GM21529 (cell line): ENCODE measurements at regions not wholly inside any gene's neighbourhood (a gene's known extent, or its start where the extent isn't known, plus 50 kb on each side); places are given as distances from the start of the nearest gene placed in this dataset.

ENCODE experiments used
- ATAC-seq: cut with Tn5 transposase; IDR thresholded peaks from one replicate; pipeline ENCODE4 v1.9.1; 2021; ENCODE audit not compliant: unreplicated experiment

DNA sequence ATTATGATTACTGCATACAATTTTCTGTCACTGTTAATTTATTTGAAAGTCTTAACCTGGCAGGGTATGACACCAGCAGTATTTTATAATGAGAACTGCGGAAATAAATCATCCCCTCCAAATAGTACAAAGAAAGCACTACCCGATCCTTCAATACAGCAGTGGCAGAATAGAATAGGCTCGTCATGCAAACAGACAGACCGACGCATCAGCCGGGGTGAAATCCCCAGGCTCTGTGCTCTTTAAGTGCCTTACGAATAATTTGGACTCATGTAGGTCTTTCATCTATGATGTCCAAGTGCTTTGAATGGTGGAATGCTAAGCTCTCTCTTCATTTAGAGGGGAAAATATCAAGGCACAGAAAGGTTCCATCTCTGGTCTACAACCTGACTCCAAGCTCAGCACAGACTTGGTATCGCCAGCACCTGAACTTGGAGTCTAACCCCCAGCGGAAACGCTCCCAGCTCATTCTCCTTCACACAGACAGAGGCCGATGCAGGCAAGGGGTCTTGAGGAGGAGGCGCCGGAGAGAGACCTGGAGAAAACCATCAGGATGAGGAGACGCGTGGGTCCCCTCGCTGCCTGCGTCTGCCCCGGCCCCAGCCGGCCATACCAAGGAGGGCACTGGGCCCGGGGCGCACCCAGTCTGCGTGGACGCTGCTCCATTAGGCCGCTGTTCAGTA lies 568.1 kb upstream of the MKI67 start:
- no peak for ATAC-seq

DNA sequence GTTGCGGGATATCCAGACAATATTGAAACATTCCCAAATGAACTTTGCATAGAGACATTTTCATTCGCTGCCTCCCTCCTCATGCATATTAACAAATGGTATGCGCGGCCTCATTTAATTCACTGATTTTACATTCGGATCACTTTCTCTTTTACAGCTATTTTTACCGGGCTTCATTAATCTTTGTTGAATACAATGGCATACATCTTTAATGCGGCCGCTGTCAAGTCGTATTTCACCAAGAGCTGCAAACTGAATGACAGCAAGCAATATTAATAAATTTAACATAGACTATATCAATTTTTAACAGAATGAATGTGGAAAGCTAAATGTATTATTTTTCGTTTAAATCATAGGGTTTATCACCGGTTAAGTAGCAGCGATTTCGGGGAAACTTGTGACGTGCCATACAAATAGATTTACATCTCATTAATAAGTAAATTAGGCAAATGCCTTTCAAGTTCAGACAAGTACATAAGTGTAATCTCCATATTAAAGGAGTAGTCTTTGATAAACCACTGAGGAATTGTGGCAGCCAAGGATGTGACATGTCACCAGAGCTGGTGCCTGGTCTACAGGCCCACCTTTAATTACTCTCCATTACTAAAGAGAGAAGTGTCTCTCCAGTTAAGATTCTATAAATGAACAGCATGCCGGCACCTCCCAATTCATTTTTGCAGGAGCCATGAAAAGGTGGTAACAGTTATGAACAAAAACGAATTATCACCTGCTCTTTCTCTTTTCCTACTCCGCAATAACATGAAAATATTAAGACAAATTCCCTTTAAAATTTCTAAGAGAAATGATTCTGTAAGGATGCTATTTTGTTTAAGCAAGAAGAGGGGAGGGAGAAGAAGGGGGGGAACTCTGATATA lies 568.9 kb upstream of the MKI67 start:
- ATAC-seq: no peak

DNA sequence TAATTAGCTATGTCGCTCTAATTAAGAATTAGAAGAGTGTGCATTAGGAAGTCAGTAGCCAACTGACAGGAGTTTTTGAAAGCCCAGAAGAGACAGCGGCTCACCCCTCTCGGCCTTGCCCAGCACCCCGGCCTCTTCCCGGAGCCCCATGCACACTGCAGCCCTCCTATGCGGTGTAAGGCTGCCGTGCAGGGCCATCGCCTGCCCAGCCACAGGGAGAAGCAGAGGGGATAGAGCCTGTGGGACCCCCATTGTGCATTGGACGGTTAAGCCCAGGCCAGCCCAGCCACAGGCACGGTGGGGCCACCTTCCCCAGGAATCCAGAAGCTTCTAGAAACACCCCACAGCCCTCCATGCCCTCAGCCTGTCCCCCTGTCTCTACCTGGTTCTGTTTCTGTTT lies 569.7 kb upstream of the MKI67 start:
- no peak for ATAC-seq

DNA sequence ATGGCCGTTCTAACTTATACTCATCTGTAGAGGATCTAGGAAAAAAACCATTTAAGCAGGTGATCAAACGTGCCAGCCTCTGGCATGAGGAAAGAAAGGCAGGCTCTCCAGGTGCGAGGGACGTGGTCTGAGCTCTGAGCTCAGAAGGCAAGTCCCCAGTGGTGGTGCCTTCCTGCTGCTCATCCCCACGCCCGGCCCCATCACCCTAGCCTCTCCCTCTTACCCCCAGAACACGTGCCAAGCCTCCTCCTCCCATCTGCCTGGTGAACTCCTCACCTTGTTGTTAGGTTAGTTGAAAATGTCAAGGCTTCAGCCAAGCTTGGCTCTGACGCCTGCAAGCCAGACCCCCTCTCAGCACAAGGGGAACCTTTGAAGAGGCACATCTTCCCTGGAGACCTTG lies 571.2 kb upstream of the MKI67 start:
- ATAC-seq: no peak

DNA sequence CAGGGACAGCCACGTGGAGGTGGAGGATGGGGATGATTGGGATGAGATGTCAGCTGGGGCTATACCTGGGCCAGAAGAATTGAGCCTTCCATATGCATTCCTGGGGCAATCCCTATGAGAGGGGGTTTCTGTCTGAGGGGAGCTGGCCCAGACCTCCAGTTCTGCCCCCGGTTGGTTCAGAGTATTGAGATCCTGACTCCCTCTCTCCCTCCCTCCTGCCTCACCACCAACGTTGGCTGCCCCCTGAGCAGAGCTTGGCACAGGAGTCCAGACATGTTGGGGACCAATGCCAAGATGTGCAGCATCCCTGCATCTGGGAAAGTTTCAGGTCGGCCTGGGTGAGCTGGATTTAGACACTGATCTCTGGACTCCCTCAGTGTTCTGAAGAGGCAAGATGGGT lies 575.2 kb upstream of the MKI67 start:
- ATAC-seq: no peak

DNA sequence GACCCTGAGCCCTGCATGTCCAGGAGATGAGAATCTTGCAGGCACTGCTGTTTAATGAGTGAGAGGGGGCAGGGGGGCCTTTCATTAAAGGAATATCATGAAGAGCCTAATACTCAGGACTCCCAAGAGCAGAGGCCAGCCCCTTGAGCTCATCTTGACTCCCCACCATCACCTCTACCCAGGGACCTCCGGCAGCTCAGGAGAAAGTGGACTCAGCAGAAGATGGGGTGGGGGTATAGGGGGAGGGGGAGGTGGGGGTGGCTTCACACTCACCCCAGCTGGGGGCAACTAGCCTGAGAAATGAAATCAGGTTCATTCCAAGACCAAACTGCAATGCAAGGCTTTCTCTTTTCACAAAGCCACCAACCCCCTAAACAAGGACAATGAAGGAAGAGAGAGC lies 575.6 kb upstream of the MKI67 start:
- no peak for ATAC-seq

DNA sequence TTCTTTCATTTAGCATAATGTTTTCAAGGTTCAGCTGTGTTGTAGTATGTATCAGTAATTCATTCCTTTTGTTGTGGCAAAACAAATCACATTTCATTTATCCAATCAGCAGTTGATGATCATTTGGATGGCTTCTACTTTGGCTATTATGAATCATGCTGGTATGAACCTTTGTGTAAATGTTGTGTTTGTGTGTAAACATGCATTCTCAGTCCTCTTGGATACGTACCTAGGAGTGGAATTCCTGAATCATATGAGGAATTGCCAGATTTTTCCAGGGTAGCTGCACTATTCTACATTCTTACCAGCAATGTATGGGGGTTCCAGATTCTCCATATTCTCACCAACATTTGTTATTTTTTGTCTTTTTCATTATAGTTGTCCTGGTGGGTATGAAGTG lies 578.5 kb upstream of the MKI67 start:
- no peak for ATAC-seq

DNA sequence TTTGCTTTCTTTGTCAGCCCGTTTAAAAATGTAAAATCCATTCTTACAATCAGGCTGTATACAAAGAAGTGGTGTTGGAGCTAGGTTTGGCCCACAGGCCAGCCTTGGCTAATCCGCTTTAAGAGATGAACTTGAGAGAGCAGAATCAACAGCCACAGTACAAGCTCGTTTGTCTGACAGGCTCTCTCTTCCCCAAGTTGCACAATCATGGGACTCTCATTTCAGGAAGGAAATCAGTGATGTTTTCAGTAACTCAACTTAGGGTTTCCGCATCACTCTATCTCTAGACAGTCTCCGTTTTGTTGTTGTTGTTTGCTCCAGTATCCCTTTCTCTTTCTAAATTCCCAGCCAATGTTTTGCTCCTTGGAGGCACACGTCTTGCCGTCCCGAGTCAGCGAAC lies 582.0 kb upstream of the MKI67 start:
- ATAC-seq: no peak

DNA sequence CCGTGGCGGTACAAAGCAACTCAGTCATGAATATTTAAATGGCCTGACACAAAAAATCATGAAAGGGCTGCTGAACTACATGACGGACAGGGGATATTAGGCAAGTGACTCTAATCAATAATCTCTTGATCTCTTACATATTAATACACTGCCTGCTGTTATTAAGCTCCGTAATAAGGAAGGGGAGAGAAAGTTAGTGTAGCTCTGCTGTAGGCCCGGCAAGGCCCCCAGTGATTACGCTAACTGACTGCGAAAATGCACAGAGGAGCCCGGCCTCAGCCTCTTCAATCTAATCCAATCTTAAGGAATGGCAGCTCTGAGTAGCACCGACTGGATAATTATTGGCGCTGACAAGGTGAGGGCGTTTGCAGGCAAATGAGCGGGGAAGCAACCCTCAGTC lies 583.5 kb upstream of the MKI67 start:
- no peak for ATAC-seq

DNA sequence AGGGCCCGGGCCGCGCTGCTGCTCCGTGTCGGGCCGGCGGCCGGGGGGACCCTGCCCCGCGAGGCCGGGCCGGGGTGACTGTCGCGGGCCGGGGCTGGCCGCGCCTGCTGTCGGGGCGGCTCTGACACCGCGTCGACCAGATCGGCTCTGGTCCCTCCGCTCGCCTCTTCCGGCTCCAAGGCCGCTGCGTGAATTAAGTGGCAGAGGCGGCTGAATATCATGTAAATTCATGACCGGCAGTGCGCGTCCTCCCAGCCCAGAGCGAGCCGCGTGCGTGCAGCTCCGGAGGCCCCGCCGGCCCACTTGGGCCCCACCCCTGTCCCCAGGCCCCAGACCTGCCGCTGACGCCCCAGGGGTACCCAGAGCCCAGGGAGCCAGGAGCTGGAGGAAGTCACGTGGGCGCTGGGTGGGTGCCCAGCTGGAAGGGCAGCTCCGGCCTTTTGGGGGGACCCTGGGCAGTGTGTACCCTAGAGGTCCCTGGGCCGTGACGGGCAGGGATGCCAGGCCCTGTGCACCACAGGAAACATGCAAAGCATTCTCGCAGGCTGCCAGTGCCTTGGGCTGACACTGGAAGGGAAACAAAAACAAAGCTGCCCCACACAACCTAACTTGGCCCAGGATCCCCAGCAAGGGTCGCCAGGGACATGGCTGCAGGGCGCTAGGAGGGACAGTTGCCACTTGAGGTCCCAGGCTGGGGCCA lies 584.0 kb upstream of the MKI67 start:
- ATAC-seq: no peak

DNA sequence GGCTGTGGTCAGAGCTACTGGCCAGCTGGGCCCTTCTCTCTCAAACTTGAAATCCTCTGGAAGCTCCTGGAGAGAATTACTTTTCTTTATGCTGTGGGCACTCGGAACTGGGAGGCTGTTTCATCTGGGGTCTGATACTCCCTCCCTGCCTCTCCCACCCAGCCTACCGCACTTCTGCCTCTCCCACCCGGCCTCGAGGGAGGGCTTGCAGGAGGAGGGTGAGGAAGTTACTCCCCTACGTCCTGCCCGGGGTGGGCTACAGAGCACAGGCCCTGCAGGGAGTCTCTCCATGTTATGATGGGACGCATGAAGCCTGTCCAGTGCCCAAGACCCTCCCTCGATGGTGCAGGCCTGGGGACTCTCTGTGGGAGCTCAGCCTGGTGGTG lies 584.6 kb upstream of the MKI67 start:
- no peak for ATAC-seq

DNA sequence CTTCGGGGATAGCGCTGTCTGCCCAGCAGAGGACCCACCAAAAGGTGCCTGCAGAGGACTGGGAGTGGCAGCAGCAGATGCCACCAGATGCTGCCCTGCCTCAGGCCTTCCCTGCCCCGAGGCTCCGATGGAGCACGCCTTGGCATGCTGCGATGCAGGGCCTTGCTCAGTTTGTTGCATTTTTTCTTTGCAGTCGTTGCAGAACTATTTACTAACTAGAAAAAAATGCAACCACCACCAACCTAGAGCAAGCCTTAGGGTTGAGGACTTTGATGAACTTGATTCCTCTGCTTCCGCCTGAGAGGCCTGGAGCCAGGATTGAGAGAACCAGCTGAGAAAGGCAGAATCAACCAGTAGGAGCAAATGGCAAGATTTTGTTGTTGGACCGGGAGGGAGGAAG lies 585.6 kb upstream of the MKI67 start:
- ATAC-seq: no peak

DNA sequence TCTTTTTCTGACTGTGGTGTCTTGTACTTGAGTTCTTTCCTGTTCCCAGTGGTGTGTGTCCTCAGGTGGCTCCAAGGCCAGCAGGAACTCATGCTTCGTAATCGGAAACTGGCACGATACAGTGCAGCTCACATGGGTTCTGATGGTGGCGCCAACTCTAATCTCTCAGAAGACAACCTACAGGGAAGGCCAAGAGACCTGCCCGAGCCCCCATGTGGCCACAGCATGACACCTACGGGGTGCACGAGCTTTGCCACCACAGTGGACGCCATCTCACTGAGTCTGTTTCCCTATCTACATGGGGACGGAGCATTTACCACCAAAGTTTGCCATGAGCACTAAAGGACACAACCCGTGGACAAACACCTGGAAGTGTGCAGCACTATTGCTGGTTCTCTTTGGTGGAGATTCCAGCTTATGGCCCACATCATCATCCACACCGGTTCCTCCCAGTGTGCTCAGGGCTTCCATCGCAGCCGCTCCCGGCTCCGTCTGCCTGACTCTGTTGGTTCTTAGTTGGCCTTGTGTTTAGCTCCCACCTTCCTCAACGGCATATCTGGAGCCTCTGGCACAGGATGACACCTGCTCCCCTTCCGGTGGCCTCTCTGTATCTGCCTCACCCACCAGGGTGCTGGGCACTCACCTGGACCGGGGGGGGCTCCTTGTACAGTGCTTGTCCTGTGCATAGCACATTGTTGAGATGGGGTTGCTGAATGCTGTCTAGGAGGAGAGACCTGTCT lies 586.6 kb upstream of the MKI67 start:
- ATAC-seq: no peak

DNA sequence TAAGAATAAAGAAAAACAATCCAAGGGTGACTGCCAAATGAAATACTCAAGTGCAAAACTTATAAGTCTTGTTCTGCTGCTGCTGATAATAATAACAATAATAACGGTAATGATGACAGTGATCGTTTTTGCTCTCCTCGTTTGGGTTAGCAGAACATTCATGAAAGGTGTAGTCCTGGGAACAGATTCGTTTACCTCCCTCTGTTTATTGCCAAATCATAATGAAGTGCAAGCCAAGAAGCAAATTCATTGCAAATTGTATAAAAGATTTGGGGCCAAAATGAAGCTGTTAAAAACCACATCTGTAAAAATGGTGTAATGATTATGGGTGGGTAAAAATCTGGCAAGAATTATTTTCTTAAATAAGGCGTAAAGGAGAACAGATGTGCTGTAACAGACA lies 587.2 kb upstream of the MKI67 start:
- no peak for ATAC-seq

DNA sequence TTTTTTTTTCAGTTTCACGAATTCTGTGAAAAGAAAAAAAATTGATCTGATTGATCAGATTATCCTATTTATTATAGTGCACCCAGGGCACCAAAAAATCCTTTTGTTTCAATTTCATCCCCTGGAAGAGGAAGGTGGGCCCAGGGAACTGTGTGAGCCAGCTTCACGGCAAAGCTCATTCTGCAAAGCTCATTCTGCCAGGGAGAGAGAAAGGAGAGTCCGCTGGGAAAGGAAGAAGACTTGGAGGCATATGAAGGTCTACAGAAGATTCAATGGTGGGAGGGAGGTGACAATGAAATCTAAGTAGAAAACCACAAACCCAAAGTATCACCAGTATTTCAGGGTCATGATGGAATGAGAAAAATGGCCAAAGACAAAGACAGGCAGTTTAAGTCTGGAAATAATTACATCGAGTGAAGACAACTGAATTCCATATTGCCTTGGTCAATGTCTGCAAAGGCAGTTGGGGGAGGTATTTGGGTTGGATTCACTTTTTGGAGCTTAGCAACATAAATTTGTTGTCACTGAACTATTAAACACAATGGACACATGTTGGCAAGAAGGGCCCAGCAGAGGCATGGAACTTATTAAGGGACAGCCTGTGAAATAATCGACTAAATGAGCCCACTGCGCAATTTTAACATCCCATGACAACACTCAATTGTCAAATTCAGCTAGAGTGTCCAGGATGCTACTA lies 587.8 kb upstream of the MKI67 start:
- no peak for ATAC-seq

DNA sequence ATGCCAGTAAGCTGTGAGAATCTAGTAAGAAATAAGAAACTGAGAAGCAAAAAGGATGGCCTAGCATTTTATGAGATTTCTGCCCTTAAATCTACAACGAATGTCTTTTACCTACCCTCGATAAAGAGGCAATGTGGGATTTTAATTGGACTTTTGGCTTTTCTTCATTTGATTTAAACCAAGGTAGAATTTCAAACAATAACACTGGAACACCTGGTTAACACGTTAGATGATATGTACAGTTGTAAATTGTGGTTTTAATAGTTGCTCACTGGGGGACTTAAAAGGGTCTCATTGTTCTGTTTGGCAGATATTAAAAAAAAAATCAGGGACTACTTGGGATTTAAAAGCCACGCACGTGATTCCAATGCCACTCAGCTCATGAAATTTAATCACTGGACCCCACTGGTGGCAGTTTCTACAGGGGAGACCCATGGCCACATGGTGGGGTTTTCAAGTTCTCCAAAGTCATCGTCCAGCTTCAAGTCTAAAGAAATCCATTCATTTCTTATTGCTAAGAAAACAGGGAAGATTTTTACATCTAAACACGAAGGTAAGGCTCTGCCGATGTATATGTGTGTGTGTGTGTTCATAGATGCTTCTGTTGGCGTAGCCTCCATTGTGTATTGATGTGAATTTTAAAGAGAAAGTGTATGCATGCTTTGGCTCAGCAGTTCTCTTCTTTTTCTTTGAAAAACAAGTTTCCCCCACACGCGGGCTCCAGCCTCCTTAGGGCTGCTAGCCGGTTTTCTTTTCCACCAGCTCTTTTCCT lies 588.6 kb upstream of the MKI67 start:
- ATAC-seq: no peak

DNA sequence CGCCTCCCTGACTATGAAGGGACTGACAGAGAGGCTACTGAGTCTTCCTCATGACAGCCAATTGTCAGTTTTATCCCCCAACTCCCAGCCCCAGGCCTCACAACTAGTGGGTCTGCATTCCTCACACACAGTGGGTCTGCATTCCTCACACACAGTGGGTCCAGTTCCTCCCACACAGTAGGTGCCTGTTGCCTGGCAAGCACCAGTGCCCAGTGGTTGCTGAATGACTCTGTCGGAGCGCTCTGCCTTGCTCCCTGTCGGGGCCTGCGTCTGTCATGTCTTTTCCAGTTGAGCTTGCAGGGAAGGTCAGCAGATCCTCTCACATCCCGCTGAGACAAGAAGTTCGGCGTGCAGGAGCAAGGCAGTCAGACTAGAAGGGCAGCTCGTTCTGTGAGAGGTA lies 590.0 kb upstream of the MKI67 start:
- no peak for ATAC-seq

DNA sequence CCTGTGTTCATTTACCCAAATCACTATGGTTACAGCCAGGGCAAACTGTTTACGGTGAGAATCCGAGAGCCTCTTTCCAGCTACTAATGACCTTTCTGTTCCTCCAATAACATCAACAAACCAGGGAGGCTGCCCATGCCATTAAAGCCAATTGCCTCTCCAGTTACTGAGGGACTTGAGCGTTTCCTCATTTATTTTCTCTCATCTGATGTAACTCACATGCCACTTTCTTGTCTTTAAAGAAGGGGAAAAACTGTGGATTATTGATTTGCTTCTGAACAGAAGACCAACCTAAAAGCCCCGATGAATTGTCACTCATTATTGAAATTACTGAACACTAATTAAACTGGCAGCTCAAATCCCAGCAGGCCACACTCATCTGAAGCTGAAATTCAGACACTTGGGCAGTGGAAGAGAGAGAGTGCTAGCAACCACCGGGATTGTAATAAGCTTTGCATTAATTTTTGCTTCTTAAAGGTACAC lies 595.8 kb upstream of the MKI67 start:
- no peak for ATAC-seq

DNA sequence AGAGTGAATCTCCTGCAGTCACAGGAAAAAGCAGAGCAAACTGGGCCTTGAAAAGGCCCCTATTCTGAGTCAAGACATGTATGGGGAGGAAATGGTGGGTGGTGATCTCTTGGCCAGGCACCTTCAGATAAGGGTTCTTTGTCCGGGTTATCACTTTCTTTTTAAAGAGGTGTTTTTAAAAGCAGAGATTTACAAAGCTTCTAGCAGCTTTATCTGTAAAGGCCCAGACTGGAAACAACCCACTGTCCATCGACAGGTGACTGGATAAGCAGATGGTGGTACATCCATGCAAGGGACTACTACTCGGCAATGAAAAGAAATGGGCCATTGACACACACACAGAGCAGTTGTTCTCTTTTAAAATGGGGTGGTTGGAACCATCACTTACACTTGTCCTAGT lies 596.7 kb upstream of the MKI67 start:
- ATAC-seq: no peak

DNA sequence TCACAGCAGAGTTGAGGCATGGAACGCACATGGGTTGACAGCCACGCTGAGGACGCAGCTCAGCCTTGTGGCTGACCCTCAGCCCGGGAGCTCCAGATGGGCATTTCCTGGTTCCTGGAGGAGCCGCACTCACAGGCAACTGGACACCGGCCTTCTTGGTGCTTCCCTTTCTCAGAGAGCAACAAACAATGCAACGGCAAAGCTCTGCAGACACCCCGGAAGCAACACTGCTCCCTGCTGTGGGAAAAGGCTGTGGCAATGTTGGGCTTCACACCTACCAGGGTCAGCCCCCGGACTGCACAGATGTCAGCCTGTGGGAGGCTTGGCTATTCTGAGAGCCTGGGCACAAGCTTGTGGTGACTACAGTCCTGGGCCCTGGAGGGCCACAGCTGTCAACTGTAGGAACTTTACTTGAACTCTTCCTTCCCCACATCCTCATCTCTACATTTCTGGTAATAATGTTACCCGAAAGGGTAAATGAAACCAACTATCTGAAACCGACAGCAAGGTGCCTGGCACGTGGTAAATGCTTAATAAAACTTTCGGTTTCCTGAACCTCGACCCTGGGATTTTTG lies 597.5 kb upstream of the MKI67 start:
- ATAC-seq: no peak
